ENCODE measurements at regions not wholly inside any gene's neighbourhood (a gene's known extent, or its start where the extent isn't known, plus 50 kb on each side); places are given as distances from the start of the nearest gene placed in this dataset.

DNA sequence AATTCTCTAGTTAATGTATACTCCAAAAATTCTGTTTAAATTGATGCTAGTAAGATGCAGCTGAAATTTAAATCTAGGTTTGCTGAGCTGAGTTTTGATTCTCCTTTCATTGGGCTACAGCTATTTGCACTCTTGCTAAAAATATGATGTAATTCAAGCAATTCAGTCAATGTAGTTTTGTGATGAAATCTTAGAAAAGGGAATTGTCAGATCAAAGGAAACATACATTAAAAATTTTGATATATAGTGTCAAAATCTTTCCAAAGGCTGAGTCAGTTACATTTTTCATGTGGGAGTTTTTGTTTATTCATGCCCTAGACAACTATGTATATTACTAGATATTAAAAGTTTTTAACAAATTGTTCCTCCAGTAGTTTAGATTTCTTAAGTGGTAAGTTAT, 334.9 kb upstream of the DAB2 start:
- Mint-ChIP-seq H3K4me3 (no peak overlapping the region), H3K27ac (no peak overlapping the region), H3K9me3 (no peaks in the 10 kb centered on the region), H3K36me3 (ENCODE audit: insufficient read depth in 1 of 3, low read depth in 3 of 3) (no peaks in the 10 kb centered on the region), H3K27me3 (ENCODE audit: low read depth) (no peaks in the 10 kb centered on the region), H3K4me1 (no peaks in the 10 kb centered on the region)
- H3K14ac ChIP-seq (ENCODE audit: insufficient read depth, low read length), result no peak overlapping the region
- no peak overlapping the region for H4K5ac ChIP-seq (ENCODE audit: insufficient read length, low read depth, low read length)
- H3K9ac ChIP-seq (ENCODE audit: extremely low read depth, insufficient read length, low read length), result no peak overlapping the region
- H3K4me2 ChIP-seq (ENCODE audit: insufficient read depth, insufficient read length, low read length), result no peak overlapping the region
- H4K8ac ChIP-seq (replicated peaks; ENCODE audit: insufficient read length, low read depth, low read length), result no peak overlapping the region
- DNase-seq, result no peak
- no peak overlapping the region for H3K18ac ChIP-seq (ENCODE audit: insufficient read length, low read depth, low read length)
- H2AK5ac ChIP-seq (ENCODE audit: insufficient read length, low read length), result no peak overlapping the region
- H4K20me1 ChIP-seq (ENCODE audit: control insufficient read depth, insufficient read depth, insufficient read length), result no peaks in the 10 kb centered on the region
- no peaks in the 10 kb centered on the region for H3K23me2 ChIP-seq (ENCODE audit: insufficient read length, low read depth, low read length, poor library complexity, severe bottlenecking)
- no peak overlapping the region for H2AFZ ChIP-seq (ENCODE audit: low read length)
- no peaks in the 10 kb centered on the region for H3K79me2 ChIP-seq (ENCODE audit: insufficient read depth, low read length)
- no peak overlapping the region for H2BK15ac ChIP-seq (ENCODE audit: low read depth, low read length)
- H2BK12ac ChIP-seq (ENCODE audit: insufficient read length, low read depth, low read length), result no peak overlapping the region
- no peak overlapping the region for H2BK20ac ChIP-seq (ENCODE audit: low read depth, low read length, poor library complexity, severe bottlenecking)
- no peaks in the 10 kb centered on the region for H3K4me1 ChIP-seq (ENCODE audit: insufficient read depth, low read length)
- H2BK5ac ChIP-seq (ENCODE audit: insufficient read length, low read length), result no peak overlapping the region
- TF ChIP-seq, protein P1, sequence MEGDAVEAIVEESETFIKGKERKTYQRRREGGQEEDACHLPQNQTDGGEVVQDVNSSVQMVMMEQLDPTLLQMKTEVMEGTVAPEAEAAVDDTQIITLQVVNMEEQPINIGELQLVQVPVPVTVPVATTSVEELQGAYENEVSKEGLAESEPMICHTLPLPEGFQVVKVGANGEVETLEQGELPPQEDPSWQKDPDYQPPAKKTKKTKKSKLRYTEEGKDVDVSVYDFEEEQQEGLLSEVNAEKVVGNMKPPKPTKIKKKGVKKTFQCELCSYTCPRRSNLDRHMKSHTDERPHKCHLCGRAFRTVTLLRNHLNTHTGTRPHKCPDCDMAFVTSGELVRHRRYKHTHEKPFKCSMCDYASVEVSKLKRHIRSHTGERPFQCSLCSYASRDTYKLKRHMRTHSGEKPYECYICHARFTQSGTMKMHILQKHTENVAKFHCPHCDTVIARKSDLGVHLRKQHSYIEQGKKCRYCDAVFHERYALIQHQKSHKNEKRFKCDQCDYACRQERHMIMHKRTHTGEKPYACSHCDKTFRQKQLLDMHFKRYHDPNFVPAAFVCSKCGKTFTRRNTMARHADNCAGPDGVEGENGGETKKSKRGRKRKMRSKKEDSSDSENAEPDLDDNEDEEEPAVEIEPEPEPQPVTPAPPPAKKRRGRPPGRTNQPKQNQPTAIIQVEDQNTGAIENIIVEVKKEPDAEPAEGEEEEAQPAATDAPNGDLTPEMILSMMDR (conservative IDR thresholded peaks at IDR 0.05), result no peak
- H3K27me3 ChIP-seq (ENCODE audit: insufficient read depth, low read length), result no peaks in the 10 kb centered on the region
- no peaks in the 10 kb centered on the region for H3K79me1 ChIP-seq (ENCODE audit: insufficient read depth, low read depth, low read length, poor library complexity, severe bottlenecking)
- H3K4ac ChIP-seq (ENCODE audit: low read depth, low read length), result no peak overlapping the region
- H3K23ac ChIP-seq (ENCODE audit: insufficient read length, low read depth, low read length), result no peak overlapping the region
- H3K56ac ChIP-seq (ENCODE audit: insufficient read length, low read depth, low read length), result no peak overlapping the region
- H3K9me3 ChIP-seq (ENCODE audit: control insufficient read depth, low read depth, low read length), result no peaks in the 10 kb centered on the region
- no peak overlapping the region for H3K27ac ChIP-seq (ENCODE audit: insufficient read length, low read depth, low read length)
- H4K91ac ChIP-seq (ENCODE audit: insufficient read length, low read depth, low read length), result no peak overlapping the region
- no peak overlapping the region for H2BK120ac ChIP-seq (ENCODE audit: low read depth, low read length, poor library complexity, severe bottlenecking)
- no peak overlapping the region for H3T11ph ChIP-seq (ENCODE audit: low read length)

All from H9 (cell line).